ENCODE measurements at regions not wholly inside any gene's neighbourhood (a gene's known extent, or its start where the extent isn't known, plus 50 kb on each side); places are given as distances from the start of the nearest gene placed in this dataset.

DNA sequence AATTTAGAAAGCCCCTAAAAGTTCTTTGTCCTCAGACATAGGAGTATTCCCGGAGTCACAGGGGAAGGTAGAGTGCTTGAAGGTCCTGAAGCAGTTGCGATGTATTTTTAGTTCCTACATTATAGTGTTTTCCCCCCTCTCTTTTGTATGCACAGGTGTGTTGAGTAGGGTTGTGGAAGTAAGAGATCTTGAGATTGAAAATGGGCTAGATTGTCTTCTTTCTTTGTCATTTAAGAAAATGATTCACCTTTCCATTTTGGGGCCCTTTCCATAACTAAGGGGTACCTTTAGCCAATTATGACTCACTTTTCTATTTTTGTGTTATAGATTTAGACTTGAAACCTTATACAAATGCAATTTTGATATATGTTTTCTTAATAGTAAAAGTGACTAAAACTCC is 75.8 kb upstream of the AFF2 start:
- Histone ChIP-seq H3K27me3 (ENCODE audit: control insufficient read depth, insufficient read depth, low read length) (no peaks in the 10 kb centered on the region), H3K4me3 (ENCODE audit: low read depth, low read length) (no peak overlapping the region), H3K36me3 (ENCODE audit: control insufficient read depth, insufficient read depth, low read length) (no peaks in the 10 kb centered on the region), H3K9me3 (ENCODE audit: control insufficient read depth in 2 of 2, low read length in 2 of 2) (no peaks in the 10 kb centered on the region), H3K4me1 (ENCODE audit: control insufficient read depth, insufficient read depth, low read length, poor library complexity, severe bottlenecking) (no peaks in the 10 kb centered on the region), H3K27ac (ENCODE audit: insufficient read depth, low read length, poor library complexity, severe bottlenecking) (no peak overlapping the region)
- no peaks in the 10 kb centered on the region for H3K36me3 Mint-ChIP-seq
- no peak overlapping the region for H3K27ac Mint-ChIP-seq
- H3K27me3 Mint-ChIP-seq = peaks cover 7% of the 10 kb centered on the region
- no peak for ATAC-seq (ENCODE audit: low read depth in 2 of 2)
- H3K4me3 Mint-ChIP-seq = no peak overlapping the region
- no peak for DNase-seq
- H3K9me3 Mint-ChIP-seq = peaks cover 0 to 2% (median 0%) of the 10 kb centered on the region in 7 donors
- no peaks in the 10 kb centered on the region for H3K4me1 Mint-ChIP-seq

DNA sequence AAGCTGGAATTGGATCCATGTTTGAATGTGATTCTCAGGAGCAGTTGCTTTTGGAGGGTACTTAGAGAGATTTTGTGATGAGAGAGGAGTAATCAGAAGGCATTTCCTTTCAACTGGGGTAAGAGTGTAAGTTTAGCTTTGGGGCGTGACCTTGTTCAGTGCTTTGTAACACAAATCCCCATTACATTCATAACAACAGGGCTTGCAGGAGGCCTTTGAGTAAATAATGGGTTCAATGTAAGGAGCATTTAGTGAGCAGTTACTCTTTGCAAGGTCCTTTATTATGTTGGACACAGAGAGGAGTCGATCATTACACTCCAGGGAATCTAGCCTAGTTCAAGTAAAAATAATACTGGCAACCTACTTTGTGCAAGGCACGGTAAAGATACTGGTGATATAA is 74.0 kb upstream of the AFF2 start:
- H3K4me1 Mint-ChIP-seq = no peaks in the 10 kb centered on the region
- no peaks in the 10 kb centered on the region for H3K27me3 ChIP-seq (ENCODE audit: control insufficient read depth, insufficient read depth, low read length)
- no peaks in the 10 kb centered on the region for H3K36me3 Mint-ChIP-seq
- DNase-seq = no peak
- H3K9me3 Mint-ChIP-seq = peaks cover 0 to 2% (median 0%) of the 10 kb centered on the region in 7 donors
- peaks cover 7% of the 10 kb centered on the region for H3K27me3 Mint-ChIP-seq
- no peaks in the 10 kb centered on the region for H3K9me3 ChIP-seq (ENCODE audit: control insufficient read depth in 2 of 2, low read length in 2 of 2)
- no peaks in the 10 kb centered on the region for H3K36me3 ChIP-seq (ENCODE audit: control insufficient read depth, insufficient read depth, low read length)
- peak overlapping the region in 1 of 4 donors; percentile 40 for H3K4me3 Mint-ChIP-seq
- no peak overlapping the region for H3K27ac ChIP-seq (ENCODE audit: insufficient read depth, low read length, poor library complexity, severe bottlenecking)
- no peak overlapping the region for H3K4me3 ChIP-seq (ENCODE audit: low read depth, low read length)
- no peak overlapping the region for H3K27ac Mint-ChIP-seq
- no peak for ATAC-seq (ENCODE audit: low read depth in 2 of 2)
- H3K4me1 ChIP-seq (ENCODE audit: control insufficient read depth, insufficient read depth, low read length, poor library complexity, severe bottlenecking) = no peaks in the 10 kb centered on the region

DNA sequence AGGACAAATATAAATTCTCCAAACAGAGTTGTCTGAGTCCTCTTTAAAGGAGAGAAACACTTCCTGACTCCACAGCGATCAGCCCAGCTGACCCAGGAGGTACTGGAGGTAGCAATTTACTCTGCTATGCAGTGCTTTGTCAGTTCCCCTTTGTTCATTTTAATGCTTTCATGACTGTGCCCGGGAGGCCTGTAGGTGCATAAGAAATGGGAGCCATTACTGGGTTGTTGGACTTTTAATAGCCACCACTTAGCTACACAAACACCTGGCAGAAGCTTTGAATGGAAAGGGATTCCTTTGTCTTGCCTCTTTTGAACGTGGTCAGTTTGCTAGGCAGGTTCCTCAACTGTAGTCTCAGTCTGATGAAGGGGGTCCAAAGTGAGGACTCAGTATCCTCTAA is 59.0 kb upstream of the AFF2 start:
- no peak for ATAC-seq (ENCODE audit: low read depth in 2 of 2)
- Mint-ChIP-seq H3K36me3 (no peaks in the 10 kb centered on the region), H3K9me3 (peaks cover 0 to 3% (median 0%) of the 10 kb centered on the region in 7 donors), H3K27me3 (no peaks in the 10 kb centered on the region), H3K4me1 (peaks cover 0 to 4% (median 1%) of the 10 kb centered on the region in 4 donors), H3K27ac (no peak overlapping the region), H3K4me3 (no peak overlapping the region)
- Histone ChIP-seq H3K36me3 (ENCODE audit: control insufficient read depth, insufficient read depth, low read length) (no peaks in the 10 kb centered on the region), H3K9me3 (ENCODE audit: control insufficient read depth in 2 of 2, low read length in 2 of 2) (no peaks in the 10 kb centered on the region), H3K4me3 (ENCODE audit: low read depth, low read length) (no peak overlapping the region), H3K27me3 (ENCODE audit: control insufficient read depth, insufficient read depth, low read length) (no peaks in the 10 kb centered on the region), H3K27ac (ENCODE audit: insufficient read depth, low read length, poor library complexity, severe bottlenecking) (no peak overlapping the region), H3K4me1 (ENCODE audit: control insufficient read depth, insufficient read depth, low read length, poor library complexity, severe bottlenecking) (no peaks in the 10 kb centered on the region)
- DNase-seq = no peak

DNA sequence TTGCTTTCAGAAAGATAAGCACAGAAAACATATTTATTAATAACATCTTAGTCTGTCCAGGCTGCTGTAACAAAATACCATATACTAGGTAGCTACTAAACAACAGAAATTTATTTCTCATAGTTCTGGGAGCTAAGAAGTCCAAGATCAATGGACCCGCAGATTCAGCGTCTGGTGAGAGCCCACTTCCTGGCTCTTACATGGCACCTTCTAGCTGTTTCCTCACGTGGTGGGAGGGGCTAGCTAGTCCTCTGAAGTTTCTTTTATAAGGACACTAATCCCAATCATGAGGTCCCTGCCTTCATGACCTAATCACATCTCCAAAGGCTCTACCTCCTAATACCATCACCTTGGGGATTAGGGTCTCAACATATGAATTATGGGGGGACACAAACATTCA is 57.2 kb upstream of the AFF2 start:
- no peak for DNase-seq
- Histone ChIP-seq H3K27me3 (ENCODE audit: control insufficient read depth, insufficient read depth, low read length) (no peaks in the 10 kb centered on the region), H3K36me3 (ENCODE audit: control insufficient read depth, insufficient read depth, low read length) (no peaks in the 10 kb centered on the region), H3K4me3 (ENCODE audit: low read depth, low read length) (no peak overlapping the region), H3K9me3 (ENCODE audit: control insufficient read depth in 2 of 2, low read length in 2 of 2) (no peaks in the 10 kb centered on the region), H3K4me1 (ENCODE audit: control insufficient read depth, insufficient read depth, low read length, poor library complexity, severe bottlenecking) (no peaks in the 10 kb centered on the region), H3K27ac (ENCODE audit: insufficient read depth, low read length, poor library complexity, severe bottlenecking) (no peak overlapping the region)
- H3K36me3 Mint-ChIP-seq = no peaks in the 10 kb centered on the region
- ATAC-seq (ENCODE audit: low read depth in 2 of 2) = no peak
- H3K27ac Mint-ChIP-seq = no peak overlapping the region
- H3K27me3 Mint-ChIP-seq = no peaks in the 10 kb centered on the region
- H3K4me1 Mint-ChIP-seq = peaks cover 0 to 4% (median 1%) of the 10 kb centered on the region in 4 donors
- no peak overlapping the region for H3K4me3 Mint-ChIP-seq
- peaks cover 0 to 2% (median 0%) of the 10 kb centered on the region in 7 donors for H3K9me3 Mint-ChIP-seq

DNA sequence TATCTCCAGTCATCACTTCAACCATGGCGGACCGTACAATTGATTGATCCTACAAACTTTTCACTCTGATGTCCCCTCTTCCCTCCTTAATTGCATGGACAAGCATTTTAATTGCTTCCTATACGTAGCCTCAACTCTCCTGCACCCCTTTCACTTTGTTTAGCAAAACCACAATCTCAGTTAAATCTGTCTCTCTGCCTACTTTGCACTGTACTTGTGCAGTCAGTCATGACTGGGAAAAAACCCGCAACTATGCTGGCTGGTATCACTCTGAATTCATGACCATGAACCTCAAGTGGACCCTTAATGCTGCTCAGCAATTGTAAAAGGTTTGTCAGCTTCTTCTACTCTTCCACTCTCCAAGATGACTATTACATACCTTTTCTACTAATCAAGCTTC is 51.7 kb upstream of the AFF2 start:
- H3K27ac Mint-ChIP-seq = peak overlapping the region in 1 of 3 donors; percentile 20
- no peaks in the 10 kb centered on the region for H3K4me1 ChIP-seq (ENCODE audit: control insufficient read depth, insufficient read depth, low read length, poor library complexity, severe bottlenecking)

More for the DNA sequence above, 51.7 kb upstream of the AFF2 start:
- ATAC-seq (ENCODE audit: low read depth in 2 of 2) (no peak), DNase-seq (no peak)
- Histone ChIP-seq H3K36me3 (ENCODE audit: control insufficient read depth, insufficient read depth, low read length) (no peaks in the 10 kb centered on the region), H3K27ac (ENCODE audit: insufficient read depth, low read length, poor library complexity, severe bottlenecking) (no peak overlapping the region), H3K27me3 (ENCODE audit: control insufficient read depth, insufficient read depth, low read length) (no peaks in the 10 kb centered on the region), H3K9me3 (ENCODE audit: control insufficient read depth in 2 of 2, low read length in 2 of 2) (no peaks in the 10 kb centered on the region), H3K4me3 (ENCODE audit: low read depth, low read length) (no peak overlapping the region)
- Mint-ChIP-seq H3K4me1 (peaks cover 0 to 2% (median 0%) of the 10 kb centered on the region in 4 donors), H3K27me3 (no peaks in the 10 kb centered on the region), H3K4me3 (no peak overlapping the region), H3K9me3 (peaks cover 0 to 2% (median 0%) of the 10 kb centered on the region in 7 donors), H3K36me3 (no peaks in the 10 kb centered on the region)

Data from CD4-positive, CD25-positive, alpha-beta regulatory T cell (primary cell).